ENCODE measurements at regions not wholly inside any gene's neighbourhood (a gene's known extent, or its start where the extent isn't known, plus 50 kb on each side); places are given as distances from the start of the nearest gene placed in this dataset.

DNA sequence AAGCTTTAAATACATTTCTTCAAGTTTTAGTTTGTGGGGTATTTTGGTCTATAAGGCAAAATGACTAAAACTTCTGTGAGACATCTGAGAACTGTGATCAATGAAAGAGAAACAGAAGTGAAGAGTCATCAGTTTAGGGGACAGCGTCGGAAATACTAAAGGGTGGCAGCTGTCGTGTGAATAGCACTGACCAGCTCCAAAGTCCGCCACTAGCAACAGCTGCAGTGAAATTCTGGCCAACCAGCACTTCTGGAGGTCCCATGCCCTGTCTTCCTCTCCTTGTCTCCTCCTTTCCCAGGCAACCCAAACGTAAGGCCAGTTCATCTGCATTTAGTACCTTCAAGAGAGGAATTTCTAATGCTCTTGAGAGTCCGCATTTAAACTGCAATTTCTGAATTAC is 87.5 kb downstream of the DACT2 start:
- H3K27ac ChIP-seq: no peak overlapping the region
- TF ChIP-seq, protein P1, sequence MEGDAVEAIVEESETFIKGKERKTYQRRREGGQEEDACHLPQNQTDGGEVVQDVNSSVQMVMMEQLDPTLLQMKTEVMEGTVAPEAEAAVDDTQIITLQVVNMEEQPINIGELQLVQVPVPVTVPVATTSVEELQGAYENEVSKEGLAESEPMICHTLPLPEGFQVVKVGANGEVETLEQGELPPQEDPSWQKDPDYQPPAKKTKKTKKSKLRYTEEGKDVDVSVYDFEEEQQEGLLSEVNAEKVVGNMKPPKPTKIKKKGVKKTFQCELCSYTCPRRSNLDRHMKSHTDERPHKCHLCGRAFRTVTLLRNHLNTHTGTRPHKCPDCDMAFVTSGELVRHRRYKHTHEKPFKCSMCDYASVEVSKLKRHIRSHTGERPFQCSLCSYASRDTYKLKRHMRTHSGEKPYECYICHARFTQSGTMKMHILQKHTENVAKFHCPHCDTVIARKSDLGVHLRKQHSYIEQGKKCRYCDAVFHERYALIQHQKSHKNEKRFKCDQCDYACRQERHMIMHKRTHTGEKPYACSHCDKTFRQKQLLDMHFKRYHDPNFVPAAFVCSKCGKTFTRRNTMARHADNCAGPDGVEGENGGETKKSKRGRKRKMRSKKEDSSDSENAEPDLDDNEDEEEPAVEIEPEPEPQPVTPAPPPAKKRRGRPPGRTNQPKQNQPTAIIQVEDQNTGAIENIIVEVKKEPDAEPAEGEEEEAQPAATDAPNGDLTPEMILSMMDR (IDR thresholded peaks at IDR 0.05; ENCODE audit: low read depth, low read length): no peak
- H3K27me3 ChIP-seq (ENCODE audit: insufficient read depth, low read depth, severe bottlenecking): no peaks in the 10 kb centered on the region
- H3K36me3 ChIP-seq: no peaks in the 10 kb centered on the region
- no peaks in the 10 kb centered on the region for H3K9me3 ChIP-seq (ENCODE audit: severe bottlenecking)
- DNase-seq: no peak
- H3K4me3 ChIP-seq (ENCODE audit: low read depth, low read length): no peak overlapping the region

DNA sequence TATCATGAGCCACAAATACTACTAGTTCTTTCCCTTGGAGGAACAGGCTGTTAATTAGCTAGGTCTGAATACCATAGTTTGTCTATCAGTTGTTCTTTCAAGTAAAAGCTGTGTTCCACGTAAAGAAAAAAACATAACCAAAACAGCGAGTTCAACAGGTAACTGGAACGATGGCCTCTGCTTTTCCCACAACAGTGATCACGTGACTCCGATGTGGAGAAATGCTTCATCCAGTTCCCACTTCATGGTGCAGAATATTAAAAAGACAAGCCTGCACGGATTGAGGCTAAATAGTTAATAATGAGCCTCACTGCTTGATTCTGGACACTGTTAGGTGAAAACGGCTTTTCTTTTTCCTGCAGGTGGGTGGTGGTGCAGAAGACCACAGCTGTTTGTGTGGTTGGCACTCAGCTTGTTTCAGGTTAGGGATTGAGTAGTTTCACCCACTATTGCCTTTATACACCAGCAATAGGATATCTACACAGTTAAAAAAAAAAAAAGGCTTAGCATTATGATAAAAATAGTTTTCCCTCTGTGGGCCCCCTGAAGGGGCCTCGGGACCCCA is 88.1 kb downstream of the DACT2 start:
- no peak for DNase-seq
- no peak overlapping the region for H3K4me3 ChIP-seq (ENCODE audit: low read depth, low read length)
- no peaks in the 10 kb centered on the region for H3K27me3 ChIP-seq (ENCODE audit: insufficient read depth, low read depth, severe bottlenecking)
- no peaks in the 10 kb centered on the region for H3K9me3 ChIP-seq (ENCODE audit: severe bottlenecking)
- no peak overlapping the region for H3K27ac ChIP-seq
- H3K36me3 ChIP-seq: no peaks in the 10 kb centered on the region
- TF ChIP-seq, protein P1 (IDR thresholded peaks at IDR 0.05; ENCODE audit: low read depth, low read length): no peak

DNA sequence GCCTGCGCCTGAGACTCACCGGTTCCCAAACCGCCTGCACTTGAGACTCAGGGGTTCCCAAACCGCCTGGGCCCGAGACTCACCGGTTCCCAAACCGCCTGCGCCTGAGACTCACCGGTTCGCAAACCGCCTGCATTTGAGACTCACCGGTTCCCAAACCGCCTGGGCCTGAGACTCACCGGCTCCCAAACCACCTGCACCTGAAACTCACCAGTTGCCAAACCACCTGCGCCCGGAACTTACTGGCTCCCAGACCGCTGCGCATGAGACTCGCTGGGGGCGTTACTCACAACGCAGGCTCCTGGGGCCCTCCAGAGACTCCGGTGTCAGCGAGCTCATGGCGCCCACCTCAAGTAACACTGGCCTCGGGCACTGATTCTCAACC is 90.2 kb downstream of the DACT2 start:
- H3K27me3 ChIP-seq (ENCODE audit: insufficient read depth, low read depth, severe bottlenecking): no peaks in the 10 kb centered on the region

GRCh38 chr6:168228676-168229367 is 90.8 kb downstream of the DACT2 start:
- Histone ChIP-seq H3K9me3 (ENCODE audit: severe bottlenecking) (no peaks in the 10 kb centered on the region), H3K36me3 (no peaks in the 10 kb centered on the region), H3K27me3 (ENCODE audit: insufficient read depth, low read depth, severe bottlenecking) (no peaks in the 10 kb centered on the region), H3K27ac (no peak overlapping the region), H3K4me3 (ENCODE audit: low read depth, low read length) (no peak overlapping the region)
- no peak for DNase-seq
- TF ChIP-seq, protein P1 (IDR thresholded peaks at IDR 0.05; ENCODE audit: low read depth, low read length): no peak

More for the DNA sequence above, 90.2 kb downstream of the DACT2 start:
- no peak overlapping the region for H3K4me3 ChIP-seq (ENCODE audit: low read depth, low read length)
- no peaks in the 10 kb centered on the region for H3K36me3 ChIP-seq
- TF ChIP-seq, protein P1 (IDR thresholded peaks at IDR 0.05; ENCODE audit: low read depth, low read length): no peak
- no peaks in the 10 kb centered on the region for H3K9me3 ChIP-seq (ENCODE audit: severe bottlenecking)
- no peak for DNase-seq
- no peak overlapping the region for H3K27ac ChIP-seq

DNA sequence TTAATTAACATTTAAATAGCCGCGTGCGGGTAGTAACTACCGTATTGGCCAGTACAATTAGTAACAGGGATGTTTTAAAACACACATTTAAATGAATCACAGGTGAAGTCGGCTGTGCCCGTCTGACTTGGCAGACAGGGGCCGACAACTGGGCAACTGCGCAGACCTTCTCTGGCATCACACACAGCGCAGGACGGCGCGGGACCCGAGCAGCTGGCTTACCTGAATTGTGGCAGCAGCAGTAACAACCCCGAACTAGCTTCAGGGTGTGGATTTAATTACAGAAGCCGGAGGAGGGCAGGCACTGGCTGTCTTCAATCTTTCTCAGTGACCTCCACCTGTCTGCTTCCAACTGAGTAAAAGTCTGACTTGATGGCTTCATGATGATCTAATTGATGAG is 91.7 kb downstream of the DACT2 start:
- Histone ChIP-seq H3K36me3 (no peaks in the 10 kb centered on the region), H3K27me3 (ENCODE audit: insufficient read depth, low read depth, severe bottlenecking) (no peaks in the 10 kb centered on the region), H3K4me3 (ENCODE audit: low read depth, low read length) (no peak overlapping the region), H3K27ac (no peak overlapping the region), H3K9me3 (ENCODE audit: severe bottlenecking) (no peaks in the 10 kb centered on the region)
- TF ChIP-seq, protein P1 (IDR thresholded peaks at IDR 0.05; ENCODE audit: low read depth, low read length): no peak
- no peak for DNase-seq

DNA sequence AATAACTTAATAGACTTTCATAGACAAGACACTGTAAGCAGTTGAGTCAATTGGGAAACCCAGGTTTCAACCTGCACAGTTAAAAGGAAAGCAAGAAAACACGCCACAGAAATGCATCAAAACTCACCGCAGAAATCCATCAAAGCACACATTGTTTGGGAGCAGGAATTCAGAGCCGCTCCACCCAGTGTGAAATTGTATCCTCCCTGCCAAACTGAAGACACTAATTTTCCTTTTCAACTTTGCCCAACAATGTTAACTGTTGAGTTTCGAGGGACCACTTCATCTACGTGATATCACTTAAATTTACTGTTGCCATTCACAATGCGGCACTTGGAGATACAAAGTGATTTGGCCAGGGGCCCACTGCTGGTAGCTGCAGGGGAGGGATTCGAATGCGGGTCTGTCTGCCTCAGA is 92.7 kb downstream of the DACT2 start:
- Histone ChIP-seq H3K9me3 (ENCODE audit: severe bottlenecking) (no peaks in the 10 kb centered on the region), H3K36me3 (no peaks in the 10 kb centered on the region), H3K4me3 (ENCODE audit: low read depth, low read length) (no peak overlapping the region), H3K27ac (no peak overlapping the region), H3K27me3 (ENCODE audit: insufficient read depth, low read depth, severe bottlenecking) (no peaks in the 10 kb centered on the region)
- TF ChIP-seq, protein P1 (IDR thresholded peaks at IDR 0.05; ENCODE audit: low read depth, low read length): no peak
- no peak for DNase-seq

Measured in WERI-Rb-1 (cell line).